GM12878 (cell line): ENCODE measurements at regions not wholly inside any gene's neighbourhood (a gene's known extent, or its start where the extent isn't known, plus 50 kb on each side); places are given as distances from the start of the nearest gene placed in this dataset.

Experiments used
- ATAC-seq: fragments of 200-7000 bp; cut with Tn5 transposase; 3 replicates; pipeline ENCODE4 v1.9.1; 2020; ENCODE audit warnings: mild to moderate bottlenecking, moderate library complexity
- BruUV-seq: library from RNA; stranded (reverse); fragments of 400-500 nt; replicated peaks from 2 replicates; lab custom pipeline; 2021; lab: Mats Ljungman, UMichigan
- CTCF ChIA-PET: fragments of 300-600 bp; sonication (Branson Sonifier 250); formaldehyde crosslinking; extraction: SDS; loops from one replicate; lab custom pipeline; 2021; ENCODE audit warnings: inconsistent platforms; lab: Yijun Ruan, JAX
- POLR2A ChIA-PET: fragments of 350-600 bp; formaldehyde crosslinking; extraction: SDS; loops from one replicate; lab custom pipeline; 2021; ENCODE audit warnings: inconsistent platforms; lab: Charles Lee
- RAD21 ChIA-PET: fragments of 300-600 bp; sonication (Branson Sonifier 250); formaldehyde crosslinking; loops from one replicate; lab custom pipeline; 2023; ENCODE audit warnings: antibody characterized with exemption; ENCODE audit not compliant: unreplicated experiment; lab: Charles Lee
- SMC1A ChIA-PET: fragments of 300-600 bp; sonication (Branson Sonifier 250); formaldehyde crosslinking; loops from one replicate; lab custom pipeline; 2023; ENCODE audit not compliant: unreplicated experiment, uncharacterized antibody; lab: Charles Lee
- DNase-seq: peaks from one replicate; pipeline ENCODE4 v3.0.0-alpha.2; 2011; ENCODE audit warnings: low read depth, low spot score
- FAIRE-seq: peaks from 3 replicates; lab custom pipeline; 2011; peaks lifted over from hg19 to GRCh38; lab: Jason Lieb, UNC
- H2AFZ ChIP-seq: 2 replicates; pipeline ENCODE4 v1.6.0; 2011; ENCODE audit warnings: low read depth, low read length, control low read depth; ENCODE audit not compliant: control insufficient read depth
- H3K27ac ChIP-seq: 2 replicates; pipeline ENCODE4 v1.5.1; 2011; ENCODE audit warnings: control low read depth; ENCODE audit not compliant: control insufficient read depth, insufficient read depth
- H3K27me3 ChIP-seq, 2 experiments: replicated peaks in 1 of 2; 2 replicates each; pipeline versions ENCODE4 v1.6.0 to v1.6.1; 2011; ENCODE audit warnings: low read length in 1 of 2; ENCODE audit not compliant: control insufficient read depth in 2 of 2, insufficient read depth in 2 of 2
- H3K36me3 ChIP-seq, 2 experiments: 2 replicates each; pipeline ENCODE4 v1.5.1; 2011; ENCODE audit warnings: low read length in 1 of 2; ENCODE audit not compliant: control insufficient read depth in 2 of 2, insufficient read depth in 2 of 2
- H3K4me1 ChIP-seq: 2 replicates; pipeline ENCODE4 v1.6.1; 2011; ENCODE audit warnings: mild to moderate bottlenecking, low read length, moderate library complexity, mixed read lengths; ENCODE audit not compliant: control insufficient read depth, insufficient read depth
- H3K4me2 ChIP-seq: 2 replicates; pipeline ENCODE4 v1.6.0; 2011; ENCODE audit warnings: control low read depth; ENCODE audit not compliant: control insufficient read depth, insufficient read depth
- H3K4me3 ChIP-seq: fragments of 200-600 bp; sonication (generic); 2 replicates; pipeline ENCODE4 v1.5.1; 2016
- H3K79me2 ChIP-seq: 2 replicates; pipeline ENCODE4 v1.6.0; 2011; ENCODE audit warnings: low read length; ENCODE audit not compliant: control insufficient read depth, insufficient read depth
- H3K9ac ChIP-seq: 2 replicates; pipeline ENCODE4 v1.8.0; 2011; ENCODE audit warnings: low read length, control low read depth, mixed read lengths; ENCODE audit not compliant: control insufficient read depth, insufficient read depth
- H3K9me3 ChIP-seq: replicated peaks from 3 replicates; pipeline ENCODE4 v1.5.1; 2011; ENCODE audit warnings: mild to moderate bottlenecking, low read length; ENCODE audit not compliant: control insufficient read depth, insufficient read depth
- H4K20me1 ChIP-seq: 2 replicates; pipeline ENCODE4 v1.6.0; 2011; ENCODE audit not compliant: control insufficient read depth, insufficient read depth
- BHLHE40 ChIP-seq, 2 experiments: fragments of 450-650 bp in 1 of 2; IDR thresholded peaks; 2 replicates each; pipeline ENCODE4 v1.6.1; 2011 to 2017; ENCODE audit warnings: low read depth in 2 of 2, borderline replicate concordance in 1 of 2, improper control_type of control experiment in 1 of 2, low read length in 1 of 2, mild to moderate bottlenecking in 1 of 2
- BMI1 ChIP-seq: fragments of 450-650 bp; IDR thresholded peaks from 2 replicates; pipeline ENCODE4 v1.6.1; 2016; ENCODE audit warnings: mild to moderate bottlenecking, moderate library complexity, borderline replicate concordance
- DPF2 ChIP-seq: fragments of 450-650 bp; IDR thresholded peaks from 2 replicates; pipeline ENCODE4 v1.6.1; 2017; ENCODE audit warnings: mild to moderate bottlenecking
- EP300 ChIP-seq, 2 experiments: fragments of 150-350 bp in 1 of 2; IDR thresholded peaks; 2 replicates each; pipeline ENCODE4 v1.6.1; 2011 to 2012; ENCODE audit warnings: low read depth in 2 of 2, low read length in 2 of 2, borderline replicate concordance in 1 of 2, improper control_type of control experiment in 1 of 2, inconsistent platforms in 1 of 2; ENCODE audit not compliant: control insufficient read depth in 1 of 2
- ESRRA ChIP-seq: IDR thresholded peaks from 2 replicates; pipeline ENCODE4 v1.6.1; 2012; ENCODE audit warnings: mild to moderate bottlenecking, low read length, improper control_type of control experiment
- EZH2 ChIP-seq: IDR thresholded peaks from 2 replicates; pipeline ENCODE4 v1.6.1; 2012; ENCODE audit warnings: low read depth, mild to moderate bottlenecking, control low read depth, inconsistent platforms, low read length, borderline replicate concordance; ENCODE audit not compliant: control insufficient read depth
- HCFC1 ChIP-seq: fragments of 150-350 bp; IDR thresholded peaks from 2 replicates; pipeline ENCODE4 v1.6.1; 2014; ENCODE audit warnings: low read length
- PML ChIP-seq: IDR thresholded peaks from 2 replicates; pipeline ENCODE4 v1.6.1; 2012; ENCODE audit warnings: low read length, inconsistent platforms
- POU2F2 ChIP-seq: IDR thresholded peaks from 3 replicates; pipeline ENCODE4 v1.6.1; 2011; ENCODE audit warnings: low read depth, mild to moderate bottlenecking, low read length, borderline replicate concordance
- RB1 ChIP-seq: fragments of 450-650 bp; formaldehyde crosslinking; IDR thresholded peaks from 2 replicates; pipeline ENCODE4 v1.6.1; 2017; ENCODE audit warnings: mild to moderate bottlenecking, borderline replicate concordance
- RUNX3 ChIP-seq: IDR thresholded peaks from 2 replicates; pipeline ENCODE4 v1.6.1; 2012; ENCODE audit warnings: low read length, inconsistent platforms
- TAF1 ChIP-seq: IDR thresholded peaks from 2 replicates; pipeline ENCODE4 v1.6.1; 2011; ENCODE audit warnings: mild to moderate bottlenecking, low read depth, low read length, borderline replicate concordance
- ZNF384 ChIP-seq: IDR thresholded peaks from 2 replicates; pipeline ENCODE4 v1.6.1; 2012; ENCODE audit warnings: low read depth, mild to moderate bottlenecking, low read length, improper control_type of control experiment, borderline replicate concordance
- WGBS: methylation state at CpG from one replicate; pipeline ENCODE4 v1.1.6; 2016; ENCODE audit warnings: low lambda C conversion rate; ENCODE audit not compliant: insufficient replicate concordance, insufficient coverage; ENCODE audit errors: missing lambda C conversion rate; 5-methylcytosine and 5-hydroxymethylcytosine counted together
- in situ Hi-C: fragments of 300-500 bp; cut with MboI; formaldehyde crosslinking; loops from 9 replicates; pipeline ENCODE4 v1.14.3; 2018; ENCODE audit warnings: mixed read lengths
- intact Hi-C: fragments of 100-400 bp; cut with micrococcal nuclease; formaldehyde crosslinking; loops from one replicate; pipeline ENCODE4 v1.14.2; 2022; ENCODE audit not compliant: unreplicated experiment
- TF ChIP-seq, protein P1 (sequence below), 3 experiments: IDR thresholded peaks in 2 of 3; conservative IDR thresholded peaks in 1 of 3; 2 replicates each; pipeline ENCODE4 v1.5.1; 2011; ENCODE audit warnings: low read depth in 3 of 3, low read length in 3 of 3, mild to moderate bottlenecking in 3 of 3, control low read depth in 2 of 3, moderate library complexity in 2 of 3, inconsistent platforms in 1 of 3, mixed read lengths in 1 of 3; ENCODE audit not compliant: control insufficient read depth in 2 of 3, insufficient read depth in 1 of 3; ENCODE audit errors: extremely low read depth in 1 of 3

- BruUV-seq, result no TSS peak
- Histone ChIP-seq H3K27me3 (no peaks in the 10 kb centered on the region; a peak in 2 of 4 replicates), H3K79me2 (no peaks in the 10 kb centered on the region), H3K4me1 (no peaks in the 10 kb centered on the region), H4K20me1 (no peaks in the 10 kb centered on the region), H3K4me2 (no peak overlapping the region), H3K9me3 (no peaks in the 10 kb centered on the region), H2AFZ (no peak overlapping the region), H3K36me3 (no peaks in the 10 kb centered on the region), H3K4me3 (no peak overlapping the region), H3K27ac (no peak overlapping the region), H3K9ac (no peak overlapping the region)
- in situ Hi-C loops (loop anchor here (5.0 kb wide), 1 partner anchor 53 kb away; no protein-coding TSS in a partner anchor), intact Hi-C loops (no loop called here)
- WGBS, result 86% methylated on average over 4 of the region's 4 CpGs
- ATAC-seq, result no peak
- CTCF ChIA-PET, result interaction anchor here (1.4 to 2.9 kb wide), 3 partner anchors 9 to 189 kb away, joined by 4 to 18 read pairs (median 5); no protein-coding TSS in a partner anchor
- SMC1A ChIA-PET, result no interaction called here
- POLR2A ChIA-PET, result no interaction called here
- no peak for FAIRE-seq
- TF ChIP-seq, protein P1, sequence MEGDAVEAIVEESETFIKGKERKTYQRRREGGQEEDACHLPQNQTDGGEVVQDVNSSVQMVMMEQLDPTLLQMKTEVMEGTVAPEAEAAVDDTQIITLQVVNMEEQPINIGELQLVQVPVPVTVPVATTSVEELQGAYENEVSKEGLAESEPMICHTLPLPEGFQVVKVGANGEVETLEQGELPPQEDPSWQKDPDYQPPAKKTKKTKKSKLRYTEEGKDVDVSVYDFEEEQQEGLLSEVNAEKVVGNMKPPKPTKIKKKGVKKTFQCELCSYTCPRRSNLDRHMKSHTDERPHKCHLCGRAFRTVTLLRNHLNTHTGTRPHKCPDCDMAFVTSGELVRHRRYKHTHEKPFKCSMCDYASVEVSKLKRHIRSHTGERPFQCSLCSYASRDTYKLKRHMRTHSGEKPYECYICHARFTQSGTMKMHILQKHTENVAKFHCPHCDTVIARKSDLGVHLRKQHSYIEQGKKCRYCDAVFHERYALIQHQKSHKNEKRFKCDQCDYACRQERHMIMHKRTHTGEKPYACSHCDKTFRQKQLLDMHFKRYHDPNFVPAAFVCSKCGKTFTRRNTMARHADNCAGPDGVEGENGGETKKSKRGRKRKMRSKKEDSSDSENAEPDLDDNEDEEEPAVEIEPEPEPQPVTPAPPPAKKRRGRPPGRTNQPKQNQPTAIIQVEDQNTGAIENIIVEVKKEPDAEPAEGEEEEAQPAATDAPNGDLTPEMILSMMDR (IDR thresholded peaks at IDR 0.05 in 2 of 3, conservative IDR thresholded peaks at IDR 0.05 in 1 of 3; ENCODE audit: control insufficient read depth in 2 of 3, extremely low read depth in 1 of 3, insufficient read depth in 1 of 3, low read depth in 3 of 3, low read length in 3 of 3), result no peak
- TF ChIP-seq BMI1 (no peak), ZNF384 (no peak), HCFC1 (no peak), POU2F2 (no peak), RB1 (no peak), ESRRA (no peak), EZH2 (no peak), DPF2 (no peak), RUNX3 (no peak), PML (no peak), BHLHE40 (IDR thresholded peaks at IDR 0.05; ENCODE audit: borderline replicate concordance in 1 of 2, low read depth in 2 of 2, low read length in 1 of 2) (no peak), EP300 (IDR thresholded peaks at IDR 0.05; ENCODE audit: borderline replicate concordance in 1 of 2, control insufficient read depth in 1 of 2, low read depth in 2 of 2, low read length in 2 of 2) (no peak), TAF1 (no peak)
- RAD21 ChIA-PET, result no interaction called here
- no peak for DNase-seq
These were observed 351.4 kb upstream of the NPVF start for GRCh38 chr7:25579778-25580075.
